NOMO-1 treated with dmso at 0.1 percent for 144 hours (cell line): ENCODE measurements at regions not wholly inside any gene's neighbourhood (a gene's known extent, or its start where the extent isn't known, plus 50 kb on each side); places are given as distances from the start of the nearest gene placed in this dataset.

Experiments
- DNase-seq: peaks from one replicate; lab custom pipeline; 2025; ENCODE audit not compliant: unreplicated experiment; lab: John Stamatoyannopoulos, UW

GRCh38 chr18:78090584-78090983, 840.9 kb downstream of the GALR1 start:
- DNase-seq = no peak

- no peak for DNase-seq
These were observed 843.3 kb downstream of the GALR1 start for GRCh38 chr18:78092901-78093300.

- DNase-seq = no peak
These were observed 850.4 kb downstream of the GALR1 start for GRCh38 chr18:78099979-78100588.

- no peak for DNase-seq
These were observed 851.4 kb downstream of the GALR1 start for GRCh38 chr18:78101091-78101490.

GRCh38 chr18:78102135-78102534, 852.5 kb downstream of the GALR1 start:
- no peak for DNase-seq

GRCh38 chr18:78105611-78106010, 856.0 kb downstream of the GALR1 start:
- no peak for DNase-seq

GRCh38 chr18:78106946-78107345, 857.3 kb downstream of the GALR1 start:
- DNase-seq = no peak

- no peak for DNase-seq
These were observed 857.7 kb downstream of the GALR1 start for GRCh38 chr18:78107363-78107762.

GRCh38 chr18:78108554-78108953, 858.9 kb downstream of the GALR1 start:
- no peak for DNase-seq

GRCh38 chr18:78113136-78113939, 863.7 kb downstream of the GALR1 start:
- no peak for DNase-seq

GRCh38 chr18:78113940-78114251, 864.2 kb downstream of the GALR1 start:
- no peak for DNase-seq

- no peak for DNase-seq
These were observed 863.6 kb upstream of the SALL3 start for GRCh38 chr18:78115896-78116561.

GRCh38 chr18:78123144-78123909, 856.3 kb upstream of the SALL3 start:
- no peak for DNase-seq

- no peak for DNase-seq
These were observed 855.5 kb upstream of the SALL3 start for GRCh38 chr18:78123926-78124797.

- DNase-seq = no peak
These were observed 854.3 kb upstream of the SALL3 start for GRCh38 chr18:78125206-78125896.

GRCh38 chr18:78126106-78126505, 853.5 kb upstream of the SALL3 start:
- no peak for DNase-seq

GRCh38 chr18:78126536-78126935, 853.1 kb upstream of the SALL3 start:
- no peak for DNase-seq

GRCh38 chr18:78127041-78127440, 852.6 kb upstream of the SALL3 start:
- DNase-seq = no peak

- no peak for DNase-seq
These were observed 851.6 kb upstream of the SALL3 start for GRCh38 chr18:78128004-78128403.

- DNase-seq = no peak
These were observed 850.4 kb upstream of the SALL3 start for GRCh38 chr18:78129260-78129659.
